HepG2 (cell line): ENCODE measurements at regions not wholly inside any gene's neighbourhood (a gene's known extent, or its start where the extent isn't known, plus 50 kb on each side); places are given as distances from the start of the nearest gene placed in this dataset.

ENCODE experiments used
- ETV6 ChIP-seq: sonication (generic); formaldehyde crosslinking; conservative IDR thresholded peaks from 2 replicates; pipeline ENCODE4 v1.4.0; 2020; ENCODE audit warnings: missing genetic modification reagents
- JUN ChIP-seq: sonication (generic); formaldehyde crosslinking; IDR thresholded peaks from 2 replicates; pipeline ENCODE4 v1.4.0; 2020; ENCODE audit warnings: mild to moderate bottlenecking, missing genetic modification reagents
- PHF21A ChIP-seq: sonication (generic); formaldehyde crosslinking; IDR thresholded peaks from 2 replicates; pipeline ENCODE4 v1.5.0; 2020; ENCODE audit warnings: mild to moderate bottlenecking, missing genetic modification reagents
- POLR2AphosphoS5 ChIP-seq: IDR thresholded peaks from 2 replicates; pipeline ENCODE4 v1.6.1; 2012; ENCODE audit warnings: low read depth, low read length
- RFX5 ChIP-seq: IDR thresholded peaks from 2 replicates; pipeline ENCODE4 v1.6.1; 2011; ENCODE audit warnings: low read depth, low read length, improper control_type of control experiment
- SMARCC2 ChIP-seq: fragments of 450-650 bp; IDR thresholded peaks from 2 replicates; pipeline ENCODE4 v1.6.1; 2017; ENCODE audit warnings: antibody characterized with exemption, mild to moderate bottlenecking
- TARDBP ChIP-seq: sonication (generic); formaldehyde crosslinking; IDR thresholded peaks from 2 replicates; pipeline ENCODE4 v1.8.0; 2022; ENCODE audit warnings: mild to moderate bottlenecking, missing genetic modification reagents
- TOE1 ChIP-seq: sonication (generic); formaldehyde crosslinking; IDR thresholded peaks from 2 replicates; pipeline ENCODE4 v1.4.0; 2020; ENCODE audit warnings: mild to moderate bottlenecking, missing genetic modification reagents
- YY1 ChIP-seq: IDR thresholded peaks from 2 replicates; pipeline ENCODE4 v1.6.1; 2011; ENCODE audit warnings: low read length, low read depth, moderate library complexity, mild to moderate bottlenecking; ENCODE audit not compliant: insufficient read depth, insufficient replicate concordance
- ZNF558 ChIP-seq: sonication (generic); formaldehyde crosslinking; IDR thresholded peaks from 2 replicates; pipeline ENCODE4 v1.9.0; 2022; ENCODE audit warnings: mild to moderate bottlenecking, missing genetic modification reagents, borderline replicate concordance
- ZNF891 ChIP-seq: sonication (generic); formaldehyde crosslinking; IDR thresholded peaks from 2 replicates; pipeline ENCODE4 v1.5.0; 2020; ENCODE audit warnings: mild to moderate bottlenecking, missing genetic modification reagents
- ZSCAN12 ChIP-seq: sonication (generic); formaldehyde crosslinking; IDR thresholded peaks from 2 replicates; pipeline ENCODE4 v1.9.0; 2021; ENCODE audit warnings: mild to moderate bottlenecking, missing genetic modification reagents
- ZSCAN25 ChIP-seq: sonication (generic); formaldehyde crosslinking; IDR thresholded peaks from 2 replicates; pipeline ENCODE4 v1.8.0; 2022; ENCODE audit warnings: mild to moderate bottlenecking, missing genetic modification reagents

DNA sequence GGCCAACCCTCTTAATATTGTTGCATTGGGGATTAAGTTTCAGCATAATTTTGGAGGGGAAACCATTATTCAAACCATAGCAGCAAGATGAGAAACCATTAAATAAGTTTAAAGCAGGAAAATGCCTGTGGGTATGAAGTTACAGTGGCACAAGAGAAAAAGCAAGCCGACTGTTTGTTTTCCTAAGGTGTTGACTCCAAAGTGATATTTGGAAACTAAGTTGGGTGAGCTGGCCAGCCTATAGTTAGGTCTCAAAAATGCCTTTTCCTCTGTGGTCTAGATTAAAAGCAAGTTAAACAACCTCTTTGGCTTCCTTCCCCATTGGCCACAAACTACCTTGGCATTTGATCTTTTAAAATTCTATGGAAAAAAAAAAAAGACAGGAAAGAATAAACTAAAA, 419.8 kb upstream of the AZI2 start:
- no peak for TF ChIP-seq ZSCAN12 (CRISPR knock-in tag)
- TF ChIP-seq RFX5, result no peak
- TF ChIP-seq SMARCC2, result no peak
- no peak for TF ChIP-seq JUN
- no peak for TF ChIP-seq YY1
- TF ChIP-seq TARDBP, result no peak
- TF ChIP-seq ZNF558 (CRISPR knock-in tag), result no peak
- no peak for TF ChIP-seq ZSCAN25 (CRISPR knock-in tag)
- no peak for TF ChIP-seq ETV6 (CRISPR knock-in tag)
- TF ChIP-seq TOE1 (CRISPR knock-in tag), result no peak
- no peak for TF ChIP-seq ZNF891 (CRISPR knock-in tag)
- TF ChIP-seq POLR2AphosphoS5, result no peak
- TF ChIP-seq PHF21A (CRISPR knock-in tag), result no peak
